ENCODE measurements at regions not wholly inside any gene's neighbourhood (a gene's known extent, or its start where the extent isn't known, plus 50 kb on each side); places are given as distances from the start of the nearest gene placed in this dataset.

DNA sequence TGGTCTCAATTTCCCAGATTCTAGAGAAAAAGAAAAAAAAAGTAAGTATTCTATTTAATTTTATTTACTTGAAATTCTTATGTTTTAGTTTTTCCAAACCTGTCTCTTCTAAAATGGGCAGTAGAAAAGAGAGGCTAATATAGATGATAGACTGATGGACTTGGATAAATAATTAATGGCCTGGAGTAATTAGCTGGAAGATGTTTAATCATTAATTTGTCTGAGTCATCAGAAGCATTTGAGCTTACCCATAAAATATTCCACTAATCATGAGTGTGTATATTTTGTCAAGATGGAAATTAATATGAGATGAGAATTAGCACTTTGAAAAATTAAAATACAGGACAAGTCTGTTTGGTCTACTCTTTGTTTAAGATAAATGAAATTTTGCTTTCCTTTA is 212.1 kb upstream of the MIR17HG start (continued):
- TF ChIP-seq, protein P1, sequence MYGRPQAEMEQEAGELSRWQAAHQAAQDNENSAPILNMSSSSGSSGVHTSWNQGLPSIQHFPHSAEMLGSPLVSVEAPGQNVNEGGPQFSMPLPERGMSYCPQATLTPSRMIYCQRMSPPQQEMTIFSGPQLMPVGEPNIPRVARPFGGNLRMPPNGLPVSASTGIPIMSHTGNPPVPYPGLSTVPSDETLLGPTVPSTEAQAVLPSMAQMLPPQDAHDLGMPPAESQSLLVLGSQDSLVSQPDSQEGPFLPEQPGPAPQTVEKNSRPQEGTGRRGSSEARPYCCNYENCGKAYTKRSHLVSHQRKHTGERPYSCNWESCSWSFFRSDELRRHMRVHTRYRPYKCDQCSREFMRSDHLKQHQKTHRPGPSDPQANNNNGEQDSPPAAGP (tag by site-specific recombination; IDR thresholded peaks at IDR 0.05): no peak
- TF ChIP-seq ZNF394 (tag by site-specific recombination; IDR thresholded peaks at IDR 0.05; ENCODE audit: borderline replicate concordance): no peak
- TF ChIP-seq SP3 (tag by site-specific recombination; IDR thresholded peaks at IDR 0.05): no peak
- TF ChIP-seq ZNF624 (tag by site-specific recombination; IDR thresholded peaks at IDR 0.05): no peak
- no peak for TF ChIP-seq ZNF37A (tag by site-specific recombination; IDR thresholded peaks at IDR 0.05)
- TF ChIP-seq, protein P2, sequence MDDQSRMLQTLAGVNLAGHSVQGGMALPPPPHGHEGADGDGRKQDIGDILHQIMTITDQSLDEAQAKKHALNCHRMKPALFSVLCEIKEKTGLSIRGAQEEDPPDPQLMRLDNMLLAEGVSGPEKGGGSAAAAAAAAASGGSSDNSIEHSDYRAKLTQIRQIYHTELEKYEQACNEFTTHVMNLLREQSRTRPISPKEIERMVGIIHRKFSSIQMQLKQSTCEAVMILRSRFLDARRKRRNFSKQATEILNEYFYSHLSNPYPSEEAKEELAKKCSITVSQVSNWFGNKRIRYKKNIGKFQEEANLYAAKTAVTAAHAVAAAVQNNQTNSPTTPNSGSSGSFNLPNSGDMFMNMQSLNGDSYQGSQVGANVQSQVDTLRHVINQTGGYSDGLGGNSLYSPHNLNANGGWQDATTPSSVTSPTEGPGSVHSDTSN (CRISPR knock-in tag; IDR thresholded peaks at IDR 0.05): no peak
- TF ChIP-seq ZNF311 (tag by site-specific recombination; IDR thresholded peaks at IDR 0.05; ENCODE audit: borderline replicate concordance): no peak
- TF ChIP-seq ZSCAN16 (tag by site-specific recombination; IDR thresholded peaks at IDR 0.05): no peak

DNA sequence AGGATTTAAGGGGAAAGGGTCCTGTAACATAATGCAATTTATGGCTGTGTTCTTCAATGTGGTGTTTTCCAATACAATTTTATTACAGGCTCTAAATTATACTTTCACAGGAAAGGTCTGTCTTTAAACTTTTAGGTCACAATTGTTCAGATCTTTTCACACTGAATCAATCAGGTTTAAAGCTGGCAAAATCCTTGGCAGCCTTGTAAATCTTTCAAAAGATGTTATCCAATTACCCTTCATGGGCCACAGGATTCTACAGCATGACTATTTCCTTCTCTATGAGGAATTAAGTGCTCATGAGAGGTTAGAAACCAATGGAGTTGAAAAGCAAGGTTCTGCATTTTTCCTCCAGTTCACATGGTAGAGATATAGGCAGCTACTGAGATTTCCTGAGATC is 211.5 kb upstream of the MIR17HG start:
- Histone ChIP-seq H3K4me1 (ENCODE audit: control insufficient read depth, insufficient read depth, low read length) (no peaks in the 10 kb centered on the region), H3K9me3 (ENCODE audit: control insufficient read depth, insufficient read depth, low read depth, low read length) (no peaks in the 10 kb centered on the region), H3K4me3 (ENCODE audit: low read depth, low read length) (no peak overlapping the region), H3K27ac (ENCODE audit: extremely low read depth, low read depth, low read length) (no peak overlapping the region), H3K36me3 (ENCODE audit: control insufficient read depth in 2 of 2, insufficient read depth in 1 of 2, low read length in 2 of 2) (no peaks in the 10 kb centered on the region)
- POLR2A ChIA-PET: no interaction called here
- peak; percentile 54; the same call in 1 of the 2 replicates for TF ChIP-seq TCF7L2 (IDR thresholded peaks at IDR 0.05; ENCODE audit: borderline replicate concordance, low read depth, low read length)
- TF ChIP-seq, protein P3, sequence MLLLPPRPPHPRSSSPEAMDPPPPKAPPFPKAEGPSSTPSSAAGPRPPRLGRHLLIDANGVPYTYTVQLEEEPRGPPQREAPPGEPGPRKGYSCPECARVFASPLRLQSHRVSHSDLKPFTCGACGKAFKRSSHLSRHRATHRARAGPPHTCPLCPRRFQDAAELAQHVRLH (tag by site-specific recombination; IDR thresholded peaks at IDR 0.05): no peak
- no peak for TF ChIP-seq ZNF558 (tag by site-specific recombination; IDR thresholded peaks at IDR 0.05)
- TF ChIP-seq ZBTB20 (tag by site-specific recombination; IDR thresholded peaks at IDR 0.05): no peak
- CTCF ChIA-PET: interaction anchor here (0.8 to 2.7 kb wide), 2 partner anchors 19 to 49 kb away, joined by 3 to 26 read pairs; no protein-coding TSS in a partner anchor

DNA sequence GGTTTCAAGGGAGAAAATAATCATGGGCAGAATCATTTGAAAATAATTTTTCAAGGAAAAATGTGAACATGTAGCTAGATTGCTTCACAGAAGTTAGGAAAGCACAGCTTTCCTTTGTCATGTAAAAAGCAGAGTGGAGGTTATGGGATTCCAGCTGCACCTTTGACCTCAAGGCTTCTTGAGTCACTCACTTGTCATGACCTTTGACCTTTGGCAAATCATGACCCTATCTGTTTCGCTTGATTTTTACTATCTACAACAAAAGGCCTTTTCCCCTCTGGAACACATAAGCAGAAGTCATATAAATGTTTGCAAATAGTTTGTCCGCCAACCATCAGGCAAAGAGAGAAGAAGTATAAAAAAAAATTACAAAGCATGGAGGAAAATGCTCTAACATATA is 210.7 kb upstream of the MIR17HG start:
- TF ChIP-seq ZBTB21 (tag by site-specific recombination; IDR thresholded peaks at IDR 0.05) (no peak), ZNF792 (tag by site-specific recombination; IDR thresholded peaks at IDR 0.05) (no peak)
- POLR2A ChIA-PET: no interaction called here
- CTCF ChIA-PET: interaction anchor here (0.6 to 2.7 kb wide), 2 partner anchors 48 to 227 kb away, joined by 3 to 26 read pairs; no protein-coding TSS in a partner anchor
- no peak overlapping the region for H3K27ac ChIP-seq (ENCODE audit: extremely low read depth, low read depth, low read length)
- H3K36me3 ChIP-seq (ENCODE audit: control insufficient read depth in 2 of 2, insufficient read depth in 1 of 2, low read length in 2 of 2): no peaks in the 10 kb centered on the region
- H3K4me1 ChIP-seq (ENCODE audit: control insufficient read depth, insufficient read depth, low read length): no peaks in the 10 kb centered on the region
- H3K4me3 ChIP-seq (ENCODE audit: low read depth, low read length): no peak overlapping the region
- H3K9me3 ChIP-seq (ENCODE audit: control insufficient read depth, insufficient read depth, low read depth, low read length): no peaks in the 10 kb centered on the region

DNA sequence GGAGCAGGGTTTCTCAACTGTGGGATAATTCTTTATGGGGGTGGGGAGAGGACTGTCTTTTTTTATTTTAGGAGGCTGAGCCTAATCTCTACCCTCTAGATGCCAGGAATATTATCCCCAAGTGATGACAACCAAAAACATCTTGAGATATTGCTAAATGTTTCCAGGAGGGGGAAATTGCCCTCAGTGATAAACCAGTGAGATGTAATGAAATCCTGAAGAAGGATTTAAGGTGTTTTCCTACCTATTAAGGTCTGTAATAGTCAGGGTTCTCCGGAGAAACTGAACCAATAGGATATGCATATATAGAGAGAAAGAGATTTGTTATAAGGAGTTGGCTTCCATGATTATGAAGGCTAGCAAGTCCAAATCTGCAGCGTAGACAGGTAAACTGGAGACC is 208.3 kb upstream of the MIR17HG start:
- Histone ChIP-seq H3K9me3 (ENCODE audit: control insufficient read depth, insufficient read depth, low read depth, low read length) (no peaks in the 10 kb centered on the region), H3K27ac (ENCODE audit: extremely low read depth, low read depth, low read length) (no peak overlapping the region), H3K4me3 (ENCODE audit: low read depth, low read length) (no peak overlapping the region), H3K4me1 (ENCODE audit: control insufficient read depth, insufficient read depth, low read length) (no peaks in the 10 kb centered on the region), H3K36me3 (ENCODE audit: control insufficient read depth in 2 of 2, insufficient read depth in 1 of 2, low read length in 2 of 2) (no peaks in the 10 kb centered on the region)
- TF ChIP-seq ZNF701 (tag by site-specific recombination; IDR thresholded peaks at IDR 0.05) (no peak), ZNF16 (tag by site-specific recombination; IDR thresholded peaks at IDR 0.05; ENCODE audit: low read depth) (no peak), ZNF747 (tag by site-specific recombination; IDR thresholded peaks at IDR 0.05) (no peak), ZNF600 (tag by site-specific recombination; IDR thresholded peaks at IDR 0.05) (no peak), TCF7L2 (IDR thresholded peaks at IDR 0.05; ENCODE audit: borderline replicate concordance, low read depth, low read length) (no peak), ZEB2 (tag by site-specific recombination; IDR thresholded peaks at IDR 0.05) (no peak), IKZF3 (tag by site-specific recombination; IDR thresholded peaks at IDR 0.05) (no peak), TRIM28 (IDR thresholded peaks at IDR 0.05; ENCODE audit: borderline replicate concordance, low read length) (no peak), GLI4 (tag by site-specific recombination; IDR thresholded peaks at IDR 0.05) (no peak), FEZF1 (tag by site-specific recombination; IDR thresholded peaks at IDR 0.05) (no peak)
- TF ChIP-seq, protein P4, sequence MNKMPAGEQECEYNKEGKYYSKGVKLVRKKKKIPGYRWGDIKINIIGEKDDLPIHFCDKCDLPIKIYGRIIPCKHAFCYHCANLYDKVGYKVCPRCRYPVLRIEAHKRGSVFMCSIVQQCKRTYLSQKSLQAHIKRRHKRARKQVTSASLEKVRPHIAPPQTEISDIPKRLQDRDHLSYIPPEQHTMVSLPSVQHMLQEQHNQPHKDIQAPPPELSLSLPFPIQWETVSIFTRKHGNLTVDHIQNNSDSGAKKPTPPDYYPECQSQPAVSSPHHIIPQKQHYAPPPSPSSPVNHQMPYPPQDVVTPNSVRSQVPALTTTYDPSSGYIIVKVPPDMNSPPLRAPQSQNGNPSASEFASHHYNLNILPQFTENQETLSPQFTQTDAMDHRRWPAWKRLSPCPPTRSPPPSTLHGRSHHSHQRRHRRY (tag by site-specific recombination; IDR thresholded peaks at IDR 0.05): no peak
- TF ChIP-seq, protein P5, sequence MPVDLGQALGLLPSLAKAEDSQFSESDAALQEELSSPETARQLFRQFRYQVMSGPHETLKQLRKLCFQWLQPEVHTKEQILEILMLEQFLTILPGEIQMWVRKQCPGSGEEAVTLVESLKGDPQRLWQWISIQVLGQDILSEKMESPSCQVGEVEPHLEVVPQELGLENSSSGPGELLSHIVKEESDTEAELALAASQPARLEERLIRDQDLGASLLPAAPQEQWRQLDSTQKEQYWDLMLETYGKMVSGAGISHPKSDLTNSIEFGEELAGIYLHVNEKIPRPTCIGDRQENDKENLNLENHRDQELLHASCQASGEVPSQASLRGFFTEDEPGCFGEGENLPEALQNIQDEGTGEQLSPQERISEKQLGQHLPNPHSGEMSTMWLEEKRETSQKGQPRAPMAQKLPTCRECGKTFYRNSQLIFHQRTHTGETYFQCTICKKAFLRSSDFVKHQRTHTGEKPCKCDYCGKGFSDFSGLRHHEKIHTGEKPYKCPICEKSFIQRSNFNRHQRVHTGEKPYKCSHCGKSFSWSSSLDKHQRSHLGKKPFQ (tag by site-specific recombination; IDR thresholded peaks at IDR 0.05): no peak
- ChIA-PET POLR2A (no interaction called here), CTCF (no interaction called here)

Measured in HEK293 (cell line).